ENCODE measurements at regions not wholly inside any gene's neighbourhood (a gene's known extent, or its start where the extent isn't known, plus 50 kb on each side); places are given as distances from the start of the nearest gene placed in this dataset.

- Histone ChIP-seq H3K27me3 (ENCODE audit: insufficient read depth, low read length) (no peaks in the 10 kb centered on the region), H3K4me1 (ENCODE audit: insufficient read depth, low read length) (peaks cover 47% of the 10 kb centered on the region), H3K4me3 (ENCODE audit: low read length) (peak overlapping the region; percentile 9), H3K9me3 (ENCODE audit: low read depth, low read length) (no peaks in the 10 kb centered on the region)
Measured at GRCh38 chr10:88103576-88103975, 240.2 kb downstream of the PTEN start.

GRCh38 chr10:88104223-88104622 is 240.8 kb downstream of the PTEN start:
- Histone ChIP-seq H3K9me3 (ENCODE audit: low read depth, low read length) (no peaks in the 10 kb centered on the region), H3K27me3 (ENCODE audit: insufficient read depth, low read length) (no peaks in the 10 kb centered on the region), H3K4me3 (ENCODE audit: low read length) (peak overlapping the region; percentile 9), H3K4me1 (ENCODE audit: insufficient read depth, low read length) (peaks cover 51% of the 10 kb centered on the region)

- H3K4me3 ChIP-seq (ENCODE audit: low read length) = no peak overlapping the region
- no peaks in the 10 kb centered on the region for H3K27me3 ChIP-seq (ENCODE audit: insufficient read depth, low read length)
- peaks cover 59% of the 10 kb centered on the region for H3K4me1 ChIP-seq (ENCODE audit: insufficient read depth, low read length)
- no peaks in the 10 kb centered on the region for H3K9me3 ChIP-seq (ENCODE audit: low read depth, low read length)
Measured at GRCh38 chr10:88106366-88106765, 242.9 kb downstream of the PTEN start.

- H3K4me3 ChIP-seq (ENCODE audit: low read length) = no peak overlapping the region
- no peaks in the 10 kb centered on the region for H3K9me3 ChIP-seq (ENCODE audit: low read depth, low read length)
- H3K27me3 ChIP-seq (ENCODE audit: insufficient read depth, low read length) = no peaks in the 10 kb centered on the region
- peaks cover 70% of the 10 kb centered on the region for H3K4me1 ChIP-seq (ENCODE audit: insufficient read depth, low read length)
Measured at GRCh38 chr10:88107296-88108097, 244.1 kb downstream of the PTEN start.

- no peaks in the 10 kb centered on the region for H3K27me3 ChIP-seq (ENCODE audit: insufficient read depth, low read length)
- no peak overlapping the region for H3K4me3 ChIP-seq (ENCODE audit: low read length)
- H3K4me1 ChIP-seq (ENCODE audit: insufficient read depth, low read length) = peaks cover 76% of the 10 kb centered on the region
- H3K9me3 ChIP-seq (ENCODE audit: low read depth, low read length) = no peaks in the 10 kb centered on the region
Measured at GRCh38 chr10:88108115-88108610, 244.7 kb downstream of the PTEN start.

GRCh38 chr10:88110355-88110754 is 246.9 kb downstream of the PTEN start:
- no peaks in the 10 kb centered on the region for H3K9me3 ChIP-seq (ENCODE audit: low read depth, low read length)
- no peaks in the 10 kb centered on the region for H3K27me3 ChIP-seq (ENCODE audit: insufficient read depth, low read length)
- H3K4me3 ChIP-seq (ENCODE audit: low read length) = no peak overlapping the region
- H3K4me1 ChIP-seq (ENCODE audit: insufficient read depth, low read length) = peaks cover 79% of the 10 kb centered on the region

- Histone ChIP-seq H3K27me3 (ENCODE audit: insufficient read depth, low read length) (no peaks in the 10 kb centered on the region), H3K4me1 (ENCODE audit: insufficient read depth, low read length) (peaks cover 81% of the 10 kb centered on the region), H3K9me3 (ENCODE audit: low read depth, low read length) (no peaks in the 10 kb centered on the region), H3K4me3 (ENCODE audit: low read length) (no peak overlapping the region)
Measured at GRCh38 chr10:88110822-88111221, 247.4 kb downstream of the PTEN start.

- H3K4me3 ChIP-seq (ENCODE audit: low read length) = no peak overlapping the region
- H3K9me3 ChIP-seq (ENCODE audit: low read depth, low read length) = no peaks in the 10 kb centered on the region
- peaks cover 81% of the 10 kb centered on the region for H3K4me1 ChIP-seq (ENCODE audit: insufficient read depth, low read length)
- no peaks in the 10 kb centered on the region for H3K27me3 ChIP-seq (ENCODE audit: insufficient read depth, low read length)
Measured at GRCh38 chr10:88111294-88111693, 247.9 kb downstream of the PTEN start.

GRCh38 chr10:88113232-88113631 is 249.8 kb downstream of the PTEN start:
- H3K4me1 ChIP-seq (ENCODE audit: insufficient read depth, low read length) = peaks cover 81% of the 10 kb centered on the region

GRCh38 chr10:88113657-88114272 is 250.3 kb downstream of the PTEN start:
- Histone ChIP-seq H3K27me3 (ENCODE audit: insufficient read depth, low read length) (no peaks in the 10 kb centered on the region), H3K4me1 (ENCODE audit: insufficient read depth, low read length) (peaks cover 81% of the 10 kb centered on the region), H3K4me3 (ENCODE audit: low read length) (no peak overlapping the region), H3K9me3 (ENCODE audit: low read depth, low read length) (no peaks in the 10 kb centered on the region)

More at GRCh38 chr10:88113232-88113631, 249.8 kb downstream of the PTEN start:
- Histone ChIP-seq H3K9me3 (ENCODE audit: low read depth, low read length) (no peaks in the 10 kb centered on the region), H3K4me3 (ENCODE audit: low read length) (no peak overlapping the region), H3K27me3 (ENCODE audit: insufficient read depth, low read length) (no peaks in the 10 kb centered on the region)

GRCh38 chr10:88114368-88114767 is 250.9 kb downstream of the PTEN start:
- no peaks in the 10 kb centered on the region for H3K9me3 ChIP-seq (ENCODE audit: low read depth, low read length)
- H3K4me3 ChIP-seq (ENCODE audit: low read length) = no peak overlapping the region
- H3K27me3 ChIP-seq (ENCODE audit: insufficient read depth, low read length) = no peaks in the 10 kb centered on the region
- peaks cover 84% of the 10 kb centered on the region for H3K4me1 ChIP-seq (ENCODE audit: insufficient read depth, low read length)

GRCh38 chr10:88115407-88115806 is 252.0 kb downstream of the PTEN start:
- H3K27me3 ChIP-seq (ENCODE audit: insufficient read depth, low read length) = no peaks in the 10 kb centered on the region
- H3K4me3 ChIP-seq (ENCODE audit: low read length) = no peak overlapping the region
- peaks cover 88% of the 10 kb centered on the region for H3K4me1 ChIP-seq (ENCODE audit: insufficient read depth, low read length)
- H3K9me3 ChIP-seq (ENCODE audit: low read depth, low read length) = no peaks in the 10 kb centered on the region

- Histone ChIP-seq H3K4me1 (ENCODE audit: insufficient read depth, low read length) (peaks cover 88% of the 10 kb centered on the region), H3K27me3 (ENCODE audit: insufficient read depth, low read length) (no peaks in the 10 kb centered on the region), H3K4me3 (ENCODE audit: low read length) (no peak overlapping the region), H3K9me3 (ENCODE audit: low read depth, low read length) (no peaks in the 10 kb centered on the region)
Measured at GRCh38 chr10:88115968-88116367, 252.5 kb downstream of the PTEN start.

GRCh38 chr10:88116481-88116880 is 253.1 kb downstream of the PTEN start:
- Histone ChIP-seq H3K9me3 (ENCODE audit: low read depth, low read length) (no peaks in the 10 kb centered on the region), H3K27me3 (ENCODE audit: insufficient read depth, low read length) (no peaks in the 10 kb centered on the region), H3K4me1 (ENCODE audit: insufficient read depth, low read length) (peaks cover 90% of the 10 kb centered on the region), H3K4me3 (ENCODE audit: low read length) (no peak overlapping the region)

- H3K4me3 ChIP-seq (ENCODE audit: low read length) = no peak overlapping the region
- no peaks in the 10 kb centered on the region for H3K9me3 ChIP-seq (ENCODE audit: low read depth, low read length)
- H3K4me1 ChIP-seq (ENCODE audit: insufficient read depth, low read length) = peaks cover 85% of the 10 kb centered on the region
- no peaks in the 10 kb centered on the region for H3K27me3 ChIP-seq (ENCODE audit: insufficient read depth, low read length)
Measured at GRCh38 chr10:88116971-88117626, 253.7 kb downstream of the PTEN start.

Data from mononuclear cell (primary cell).